ENCODE measurements at regions not wholly inside any gene's neighbourhood (a gene's known extent, or its start where the extent isn't known, plus 50 kb on each side); places are given as distances from the start of the nearest gene placed in this dataset.
A peak's percentile ranks its signal among the peaks of the same experiment; 100 is the strongest.

- no peak overlapping the region for H3K4me3 ChIP-seq (replicated peaks; ENCODE audit: low read depth, low read length)
- TF ChIP-seq CTCF (IDR thresholded peaks at IDR 0.05; ENCODE audit: low read length, missing control alignments), result no peak
- no peak for DNase-seq (ENCODE audit: low read depth)
Measured at GRCh38 chr4:145351162-145351561, 130.5 kb upstream of the SMAD1 start.

- H3K4me3 ChIP-seq (replicated peaks; ENCODE audit: low read depth, low read length), result no peak overlapping the region
- no peak for TF ChIP-seq CTCF (IDR thresholded peaks at IDR 0.05; ENCODE audit: low read length, missing control alignments)
- no peak for DNase-seq (ENCODE audit: low read depth)
Measured at GRCh38 chr4:145348291-145348690, 133.4 kb upstream of the SMAD1 start.

- no peak for TF ChIP-seq CTCF (IDR thresholded peaks at IDR 0.05; ENCODE audit: low read length, missing control alignments)
- H3K4me3 ChIP-seq (replicated peaks; ENCODE audit: low read depth, low read length), result no peak overlapping the region
- DNase-seq (ENCODE audit: low read depth), result peak; percentile 9
Measured at GRCh38 chr4:145347684-145348083, 134.0 kb upstream of the SMAD1 start.

- no peak for DNase-seq (ENCODE audit: low read depth)
- TF ChIP-seq CTCF (IDR thresholded peaks at IDR 0.05; ENCODE audit: low read length, missing control alignments), result no peak
Measured at GRCh38 chr4:145346081-145346480, 135.6 kb upstream of the SMAD1 start.

GRCh38 chr4:145345401-145345800, 136.3 kb upstream of the SMAD1 start:
- H3K4me3 ChIP-seq (replicated peaks; ENCODE audit: low read depth, low read length), result no peak overlapping the region
- no peak for DNase-seq (ENCODE audit: low read depth)
- no peak for TF ChIP-seq CTCF (IDR thresholded peaks at IDR 0.05; ENCODE audit: low read length, missing control alignments)

More at GRCh38 chr4:145346081-145346480, 135.6 kb upstream of the SMAD1 start:
- no peak overlapping the region for H3K4me3 ChIP-seq (replicated peaks; ENCODE audit: low read depth, low read length)

GRCh38 chr4:145341381-145341780, 140.3 kb upstream of the SMAD1 start:
- H3K4me3 ChIP-seq (replicated peaks; ENCODE audit: low read depth, low read length), result no peak overlapping the region
- no peak for TF ChIP-seq CTCF (IDR thresholded peaks at IDR 0.05; ENCODE audit: low read length, missing control alignments)
- DNase-seq (ENCODE audit: low read depth), result no peak

GRCh38 chr4:145340071-145340675, 141.5 kb upstream of the SMAD1 start:
- no peak overlapping the region for H3K4me3 ChIP-seq (replicated peaks; ENCODE audit: low read depth, low read length)
- TF ChIP-seq CTCF (IDR thresholded peaks at IDR 0.05; ENCODE audit: low read length, missing control alignments), result no peak
- no peak for DNase-seq (ENCODE audit: low read depth)
